ENCODE measurements at regions not wholly inside any gene's neighbourhood (a gene's known extent, or its start where the extent isn't known, plus 50 kb on each side); places are given as distances from the start of the nearest gene placed in this dataset.
"Not testable (repeated sequence)": the region's sequence is repeated elsewhere in the genome, so short reads cannot be mapped to it uniquely, and the experiment has no call there.

DNA sequence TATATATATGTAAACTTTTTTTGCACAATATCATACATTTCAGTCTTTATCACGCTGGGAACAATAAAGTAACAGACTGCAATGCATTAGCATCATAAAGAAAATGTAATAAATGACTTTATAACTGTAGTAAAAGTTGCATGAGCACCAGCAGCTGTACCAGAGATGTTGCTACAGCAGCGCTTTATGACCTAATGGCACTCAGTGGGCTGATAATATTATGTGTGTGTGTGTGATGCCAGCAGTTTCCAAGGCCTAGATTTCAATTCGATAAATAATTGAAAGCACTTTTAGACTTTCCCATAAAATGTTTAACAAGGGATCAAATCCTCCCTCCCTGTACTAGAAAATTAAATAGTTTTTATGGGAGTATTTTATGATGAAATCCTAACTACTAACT is 367.6 kb upstream of the AGA start:
- H2AFZ ChIP-seq (ENCODE audit: low read depth), result no peak overlapping the region
- TF ChIP-seq, protein P1, sequence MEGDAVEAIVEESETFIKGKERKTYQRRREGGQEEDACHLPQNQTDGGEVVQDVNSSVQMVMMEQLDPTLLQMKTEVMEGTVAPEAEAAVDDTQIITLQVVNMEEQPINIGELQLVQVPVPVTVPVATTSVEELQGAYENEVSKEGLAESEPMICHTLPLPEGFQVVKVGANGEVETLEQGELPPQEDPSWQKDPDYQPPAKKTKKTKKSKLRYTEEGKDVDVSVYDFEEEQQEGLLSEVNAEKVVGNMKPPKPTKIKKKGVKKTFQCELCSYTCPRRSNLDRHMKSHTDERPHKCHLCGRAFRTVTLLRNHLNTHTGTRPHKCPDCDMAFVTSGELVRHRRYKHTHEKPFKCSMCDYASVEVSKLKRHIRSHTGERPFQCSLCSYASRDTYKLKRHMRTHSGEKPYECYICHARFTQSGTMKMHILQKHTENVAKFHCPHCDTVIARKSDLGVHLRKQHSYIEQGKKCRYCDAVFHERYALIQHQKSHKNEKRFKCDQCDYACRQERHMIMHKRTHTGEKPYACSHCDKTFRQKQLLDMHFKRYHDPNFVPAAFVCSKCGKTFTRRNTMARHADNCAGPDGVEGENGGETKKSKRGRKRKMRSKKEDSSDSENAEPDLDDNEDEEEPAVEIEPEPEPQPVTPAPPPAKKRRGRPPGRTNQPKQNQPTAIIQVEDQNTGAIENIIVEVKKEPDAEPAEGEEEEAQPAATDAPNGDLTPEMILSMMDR (conservative IDR thresholded peaks at IDR 0.05; ENCODE audit: low read depth, low read length), result no peak
- no peaks in the 10 kb centered on the region for H3K27me3 ChIP-seq (ENCODE audit: insufficient read depth, low read depth)

GRCh38 chr4:177810220-177810619 is 368.0 kb upstream of the AGA start:
- TF ChIP-seq, protein P1 (conservative IDR thresholded peaks at IDR 0.05; ENCODE audit: low read depth, low read length), result no peak
- Histone ChIP-seq H3K4me2 (no peak overlapping the region), H3K9ac (no peak overlapping the region), H3K36me3 (ENCODE audit: insufficient read depth) (no peaks in the 10 kb centered on the region), H4K20me1 (ENCODE audit: insufficient read depth) (no peaks in the 10 kb centered on the region), H3K4me3 (IDR thresholded peaks at IDR 0.05; ENCODE audit: insufficient read depth, low read depth, low read length) (no peak overlapping the region), H3K27me3 (ENCODE audit: insufficient read depth, low read depth) (no peaks in the 10 kb centered on the region), H3K4me1 (ENCODE audit: low read depth, poor library complexity, severe bottlenecking) (no peaks in the 10 kb centered on the region), H3K27ac (no peak overlapping the region), H3K79me2 (ENCODE audit: insufficient read depth, low read depth) (no peaks in the 10 kb centered on the region), H2AFZ (ENCODE audit: low read depth) (no peak overlapping the region)

More for the DNA sequence above, 367.6 kb upstream of the AGA start:
- no peak overlapping the region for H3K4me3 ChIP-seq (IDR thresholded peaks at IDR 0.05; ENCODE audit: insufficient read depth, low read depth, low read length)
- no peak overlapping the region for H3K9ac ChIP-seq
- H3K4me2 ChIP-seq, result no peak overlapping the region
- no peaks in the 10 kb centered on the region for H4K20me1 ChIP-seq (ENCODE audit: insufficient read depth)
- H3K79me2 ChIP-seq (ENCODE audit: insufficient read depth, low read depth), result no peaks in the 10 kb centered on the region
- H3K4me1 ChIP-seq (ENCODE audit: low read depth, poor library complexity, severe bottlenecking), result no peaks in the 10 kb centered on the region
- H3K27ac ChIP-seq, result no peak overlapping the region
- no peaks in the 10 kb centered on the region for H3K36me3 ChIP-seq (ENCODE audit: insufficient read depth)

GRCh38 chr4:177818392-177818791 is 376.2 kb upstream of the AGA start:
- H3K36me3 ChIP-seq (ENCODE audit: insufficient read depth); H3K4me1 ChIP-seq (ENCODE audit: low read depth, poor library complexity, severe bottlenecking); H4K20me1 ChIP-seq (ENCODE audit: insufficient read depth); H3K27ac ChIP-seq; H3K9ac ChIP-seq; H3K4me2 ChIP-seq; H3K27me3 ChIP-seq (ENCODE audit: insufficient read depth, low read depth); H3K4me3 ChIP-seq (IDR thresholded peaks at IDR 0.05; ENCODE audit: insufficient read depth, low read depth, low read length); H2AFZ ChIP-seq (ENCODE audit: low read depth); H3K79me2 ChIP-seq (ENCODE audit: insufficient read depth, low read depth): not testable (repeated sequence)

DNA sequence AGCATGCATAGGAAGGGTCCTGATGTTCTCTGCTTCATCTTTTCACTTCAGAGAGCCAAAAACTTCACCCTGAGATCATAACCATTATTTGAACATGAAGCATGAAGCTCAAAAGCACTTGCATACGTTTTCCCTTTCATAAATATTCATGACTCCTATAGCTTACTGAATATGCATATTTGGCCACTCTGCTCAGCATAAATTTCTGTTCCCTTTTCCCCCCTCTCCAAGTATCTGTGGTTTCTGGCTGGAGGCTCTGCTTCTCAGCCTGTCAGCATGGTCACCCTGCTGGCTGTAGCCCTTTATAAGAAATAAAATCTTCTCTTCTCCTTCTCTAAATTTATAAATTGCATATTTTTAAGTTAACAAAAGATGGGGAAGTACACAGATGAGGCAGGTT is 384.7 kb upstream of the AGA start:
- Histone ChIP-seq H3K27me3 (ENCODE audit: insufficient read depth, low read depth) (no peaks in the 10 kb centered on the region), H2AFZ (ENCODE audit: low read depth) (no peak overlapping the region), H3K27ac (no peak overlapping the region), H3K9ac (no peak overlapping the region), H3K36me3 (ENCODE audit: insufficient read depth) (no peaks in the 10 kb centered on the region), H4K20me1 (ENCODE audit: insufficient read depth) (no peaks in the 10 kb centered on the region), H3K4me1 (ENCODE audit: low read depth, poor library complexity, severe bottlenecking) (no peaks in the 10 kb centered on the region), H3K4me2 (no peak overlapping the region), H3K79me2 (ENCODE audit: insufficient read depth, low read depth) (no peaks in the 10 kb centered on the region), H3K4me3 (IDR thresholded peaks at IDR 0.05; ENCODE audit: insufficient read depth, low read depth, low read length) (no peak overlapping the region)
- TF ChIP-seq, protein P1 (conservative IDR thresholded peaks at IDR 0.05; ENCODE audit: low read depth, low read length), result no peak

- H3K4me3 ChIP-seq (IDR thresholded peaks at IDR 0.05; ENCODE audit: insufficient read depth, low read depth, low read length), result no peak overlapping the region
- TF ChIP-seq, protein P1 (conservative IDR thresholded peaks at IDR 0.05; ENCODE audit: low read depth, low read length), result no peak
These were observed 399.0 kb upstream of the AGA start for GRCh38 chr4:177841258-177841657.

More at GRCh38 chr4:177841258-177841657, 399.0 kb upstream of the AGA start:
- Histone ChIP-seq H2AFZ (ENCODE audit: low read depth) (no peak overlapping the region), H3K4me1 (ENCODE audit: low read depth, poor library complexity, severe bottlenecking) (no peaks in the 10 kb centered on the region), H3K36me3 (ENCODE audit: insufficient read depth) (no peaks in the 10 kb centered on the region), H3K27ac (no peak overlapping the region), H3K9ac (no peak overlapping the region), H3K4me2 (no peak overlapping the region), H3K27me3 (ENCODE audit: insufficient read depth, low read depth) (no peaks in the 10 kb centered on the region), H3K79me2 (ENCODE audit: insufficient read depth, low read depth) (no peaks in the 10 kb centered on the region), H4K20me1 (ENCODE audit: insufficient read depth) (no peaks in the 10 kb centered on the region)

Measured in KMS-11 (cell line).